CD4-positive, alpha-beta T cell (primary cell): ENCODE measurements at regions not wholly inside any gene's neighbourhood (a gene's known extent, or its start where the extent isn't known, plus 50 kb on each side); places are given as distances from the start of the nearest gene placed in this dataset.

Experiments
- ATAC-seq: fragments of 200-7000 bp; cut with Tn5 transposase; one replicate; pipeline ENCODE4 v1.10.0; 2022; ENCODE audit warnings: mild to moderate bottlenecking; ENCODE audit not compliant: poor library complexity
- CTCF ChIA-PET: fragments of 350-600 bp; sonication (Branson Sonifier 250); formaldehyde crosslinking; loops from one replicate; lab custom pipeline; 2021; ENCODE audit warnings: antibody characterized with exemption, inconsistent platforms; lab: Charles Lee
- POLR2A ChIA-PET: fragments of 350-600 bp; sonication (Branson Sonifier 250); formaldehyde crosslinking; loops from one replicate; lab custom pipeline; 2021; ENCODE audit warnings: antibody characterized with exemption, inconsistent platforms; lab: Charles Lee
- DNase-seq, 14 experiments: peaks; one replicate each; pipeline ENCODE4 v3.0.0-alpha.2; 2013 to 2020; ENCODE audit warnings: mixed read lengths in 2 of 14
- H3K27ac ChIP-seq, 2 donors: one replicate each; pipeline versions ENCODE4 v1.5.1 to v1.7.0; 2013; ENCODE audit warnings: low read length in 2 of 2, low read depth in 1 of 2, mild to moderate bottlenecking in 1 of 2
- H3K27me3 ChIP-seq, 2 experiments: 1 replicate in 1 of 2; 2 replicates in 1 of 2; pipeline versions ENCODE4 v1.6.1 to v1.7.0; 2013; ENCODE audit warnings: low read length in 2 of 2, control low read depth in 1 of 2, mild to moderate bottlenecking in 1 of 2, moderate library complexity in 1 of 2; ENCODE audit not compliant: insufficient read depth in 2 of 2, control insufficient read depth in 1 of 2
- H3K36me3 ChIP-seq: one replicate; pipeline ENCODE4 v1.6.1; 2013; ENCODE audit warnings: low read length, control low read depth; ENCODE audit not compliant: insufficient read depth
- H3K4me1 ChIP-seq: one replicate; pipeline ENCODE4 v1.6.1; 2013; ENCODE audit warnings: low read length, control low read depth; ENCODE audit not compliant: insufficient read depth
- H3K4me3 ChIP-seq: one replicate; pipeline ENCODE4 v1.5.1; 2013; ENCODE audit warnings: mild to moderate bottlenecking, low read length, moderate library complexity
- H3K9me3 ChIP-seq, 2 experiments: 1 replicate in 1 of 2; 2 replicates in 1 of 2; pipeline versions ENCODE4 v1.6.1 to v1.7.0; 2013; ENCODE audit warnings: low read length in 2 of 2, mild to moderate bottlenecking in 2 of 2, control low read depth in 1 of 2, moderate library complexity in 1 of 2; ENCODE audit not compliant: control insufficient read depth in 1 of 2, insufficient read depth in 1 of 2
- H3K27ac Mint-ChIP-seq: one replicate; pipeline ENCODE4 v1.8.0; 2020; ENCODE audit warnings: mixed read lengths
- H3K27me3 Mint-ChIP-seq: one replicate; pipeline ENCODE4 v1.8.0; 2021; ENCODE audit warnings: mixed read lengths
- H3K36me3 Mint-ChIP-seq: one replicate; pipeline ENCODE4 v1.8.0; 2021; ENCODE audit warnings: low read depth, mixed read lengths
- H3K4me1 Mint-ChIP-seq: one replicate; pipeline ENCODE4 v1.8.0; 2021; ENCODE audit warnings: low read depth, mixed read lengths
- H3K4me3 Mint-ChIP-seq: one replicate; pipeline ENCODE4 v1.8.0; 2020; ENCODE audit warnings: mild to moderate bottlenecking, mixed read lengths
- H3K9me3 Mint-ChIP-seq: one replicate; pipeline ENCODE4 v1.8.0; 2020; ENCODE audit warnings: mixed read lengths
- intact Hi-C, 2 experiments: fragments of 100-400 bp; cut with DNase I in 1 of 2; cut with micrococcal nuclease in 1 of 2; formaldehyde crosslinking; loops; one replicate each; pipeline versions ENCODE4 v1.15.1 to v1.9.0; 2023 to 2025; cut with DNase I, micrococcal nuclease
- TF ChIP-seq, protein P1 (sequence below): fragments of 200-600 bp; IDR thresholded peaks from one replicate; pipeline ENCODE4 v1.8.0; 2022; ENCODE audit warnings: antibody characterized with exemption, mild to moderate bottlenecking

DNA sequence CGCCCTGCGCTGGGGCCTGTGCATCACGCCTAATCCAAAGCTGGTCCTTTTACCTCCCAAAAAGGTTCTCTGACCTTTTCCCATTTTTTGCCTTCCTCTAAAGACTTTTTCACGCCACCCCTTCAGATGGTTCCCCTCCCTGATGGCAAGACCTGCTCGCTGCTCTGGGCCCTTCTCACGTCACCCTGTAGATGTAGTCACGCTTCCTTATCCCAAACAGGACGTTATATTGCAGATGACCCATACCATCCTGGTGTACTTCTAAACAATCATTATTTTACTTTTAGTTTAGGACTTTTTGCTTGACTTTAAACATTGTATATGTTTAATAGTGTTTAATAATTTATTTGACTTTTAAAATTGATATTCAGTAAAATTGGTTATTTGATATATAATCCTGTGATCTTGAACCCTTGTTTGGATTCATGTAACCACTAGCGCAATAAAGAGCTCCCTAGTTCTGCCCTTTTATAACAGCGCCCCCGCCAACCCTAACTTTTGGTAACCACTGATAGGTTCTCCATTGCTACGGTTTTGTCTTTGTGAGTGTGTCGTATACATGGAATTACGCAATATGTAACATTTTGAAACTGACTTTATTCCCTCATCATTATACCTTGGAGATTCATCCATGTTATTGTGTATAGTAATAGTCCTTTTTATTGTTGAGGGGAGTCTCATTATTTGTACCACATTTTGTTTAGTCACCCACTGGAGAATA, 159.0 kb upstream of the CHRNA7 start:
- intact Hi-C loops, result loop anchor here in 1 of 2 experiments (5.0 to 10.0 kb wide), 3 partner anchors 389 to 877 kb away; partner anchors contain the start of genes KLF13 and MTMR10
- peak overlapping the region; percentile 87 for H3K4me3 Mint-ChIP-seq
- H3K36me3 ChIP-seq, result no peaks in the 10 kb centered on the region
- CTCF ChIA-PET, result no interaction called here
- no peaks in the 10 kb centered on the region for H3K9me3 ChIP-seq
- H3K4me1 ChIP-seq, result peaks cover 14% of the 10 kb centered on the region
- H3K27me3 Mint-ChIP-seq, result no peaks in the 10 kb centered on the region
- peaks cover 23% of the 10 kb centered on the region for H3K4me1 Mint-ChIP-seq
- no peak overlapping the region for H3K27ac ChIP-seq
- H3K36me3 Mint-ChIP-seq, result peaks cover 6% of the 10 kb centered on the region
- TF ChIP-seq, protein P1, sequence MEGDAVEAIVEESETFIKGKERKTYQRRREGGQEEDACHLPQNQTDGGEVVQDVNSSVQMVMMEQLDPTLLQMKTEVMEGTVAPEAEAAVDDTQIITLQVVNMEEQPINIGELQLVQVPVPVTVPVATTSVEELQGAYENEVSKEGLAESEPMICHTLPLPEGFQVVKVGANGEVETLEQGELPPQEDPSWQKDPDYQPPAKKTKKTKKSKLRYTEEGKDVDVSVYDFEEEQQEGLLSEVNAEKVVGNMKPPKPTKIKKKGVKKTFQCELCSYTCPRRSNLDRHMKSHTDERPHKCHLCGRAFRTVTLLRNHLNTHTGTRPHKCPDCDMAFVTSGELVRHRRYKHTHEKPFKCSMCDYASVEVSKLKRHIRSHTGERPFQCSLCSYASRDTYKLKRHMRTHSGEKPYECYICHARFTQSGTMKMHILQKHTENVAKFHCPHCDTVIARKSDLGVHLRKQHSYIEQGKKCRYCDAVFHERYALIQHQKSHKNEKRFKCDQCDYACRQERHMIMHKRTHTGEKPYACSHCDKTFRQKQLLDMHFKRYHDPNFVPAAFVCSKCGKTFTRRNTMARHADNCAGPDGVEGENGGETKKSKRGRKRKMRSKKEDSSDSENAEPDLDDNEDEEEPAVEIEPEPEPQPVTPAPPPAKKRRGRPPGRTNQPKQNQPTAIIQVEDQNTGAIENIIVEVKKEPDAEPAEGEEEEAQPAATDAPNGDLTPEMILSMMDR, result no peak
- peaks cover 0 to 8% of the 10 kb centered on the region in 2 experiments for H3K27me3 ChIP-seq
- H3K9me3 Mint-ChIP-seq, result no peaks in the 10 kb centered on the region
- peak overlapping the region; percentile 66 for H3K4me3 ChIP-seq
- peak overlapping the region; percentile 77 for H3K27ac Mint-ChIP-seq
- peak in 3 of 14 experiments; percentile 1 to 51 (median 8) for DNase-seq
- POLR2A ChIA-PET, result no interaction called here
- ATAC-seq, result no peak

DNA sequence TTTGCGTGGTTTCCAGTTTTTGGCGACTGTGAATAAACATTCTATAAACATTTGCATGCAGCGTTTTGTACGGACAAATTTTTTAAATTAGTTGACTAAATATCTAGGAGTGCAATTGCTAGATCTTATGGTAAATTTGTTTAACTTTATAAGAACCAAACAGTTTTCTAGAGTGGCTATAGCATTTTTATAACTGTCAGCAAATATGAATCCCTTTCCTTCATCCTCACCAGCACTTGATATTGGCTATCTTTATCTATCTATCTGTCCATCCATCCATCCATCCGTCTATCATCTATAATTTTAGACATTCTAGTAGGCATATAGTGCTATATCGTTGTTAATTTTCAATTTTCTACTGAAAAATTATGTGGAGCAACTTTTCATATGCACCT, 158.4 kb upstream of the CHRNA7 start:
- no peaks in the 10 kb centered on the region for H3K36me3 ChIP-seq
- Mint-ChIP-seq H3K36me3 (peaks cover 6% of the 10 kb centered on the region), H3K27me3 (peaks cover 5% of the 10 kb centered on the region), H3K4me3 (peak overlapping the region; percentile 78), H3K27ac (peak overlapping the region; percentile 77), H3K4me1 (peaks cover 23% of the 10 kb centered on the region), H3K9me3 (no peaks in the 10 kb centered on the region)
- DNase-seq (no peak), ATAC-seq (no peak)
- ChIA-PET CTCF (no interaction called here), POLR2A (no interaction called here)
- no peak overlapping the region for H3K27ac ChIP-seq
- intact Hi-C loops, result loop anchor here in 1 of 2 experiments (5.0 to 10.0 kb wide), 3 partner anchors 390 to 877 kb away; partner anchors contain the start of genes KLF13 and MTMR10
- no peaks in the 10 kb centered on the region for H3K9me3 ChIP-seq
- H3K27me3 ChIP-seq, result peaks cover 0 to 8% of the 10 kb centered on the region in 2 experiments
- H3K4me3 ChIP-seq, result no peak overlapping the region
- TF ChIP-seq, protein P1, result no peak
- H3K4me1 ChIP-seq, result peaks cover 14% of the 10 kb centered on the region

DNA sequence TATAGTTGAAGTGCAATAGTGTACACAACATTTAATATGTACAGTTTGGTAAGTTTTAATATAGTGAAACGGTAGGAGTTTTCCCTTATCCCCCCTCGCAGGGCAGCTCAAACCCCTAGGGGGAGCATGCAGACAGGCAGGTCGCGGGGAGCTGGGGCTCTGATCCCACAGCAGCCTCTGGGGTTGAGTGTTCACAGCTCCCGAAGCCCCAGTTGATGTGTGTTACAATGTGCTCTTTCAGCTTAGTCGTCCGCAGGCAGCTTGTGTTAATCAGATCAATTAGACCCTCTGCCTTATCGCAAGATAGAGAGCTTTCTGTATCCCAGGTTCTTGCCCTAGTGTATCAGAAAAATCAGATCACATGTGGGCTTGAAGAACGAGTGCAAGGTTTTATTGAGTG, 143.1 kb upstream of the CHRNA7 start:
- H3K27ac ChIP-seq, result no peak overlapping the region
- H3K4me3 ChIP-seq, result no peak overlapping the region
- TF ChIP-seq, protein P1, result no peak
- H3K9me3 Mint-ChIP-seq, result peaks cover 2% of the 10 kb centered on the region
- no peaks in the 10 kb centered on the region for H3K9me3 ChIP-seq
- ChIA-PET CTCF (no interaction called here), POLR2A (no interaction called here)
- H3K36me3 Mint-ChIP-seq, result no peaks in the 10 kb centered on the region
- no peaks in the 10 kb centered on the region for H3K36me3 ChIP-seq
- no peaks in the 10 kb centered on the region for H3K4me1 ChIP-seq
- H3K27ac Mint-ChIP-seq, result no peak overlapping the region
- peaks cover 52% of the 10 kb centered on the region for H3K27me3 Mint-ChIP-seq
- no peaks in the 10 kb centered on the region for H3K4me1 Mint-ChIP-seq
- ATAC-seq (no peak), DNase-seq (no peak)
- intact Hi-C loops, result no loop called here
- peaks cover 0 to 23% of the 10 kb centered on the region in 2 experiments for H3K27me3 ChIP-seq
- H3K4me3 Mint-ChIP-seq, result no peak overlapping the region
